GM23338 (cell line): ENCODE measurements at regions not wholly inside any gene's neighbourhood (a gene's known extent, or its start where the extent isn't known, plus 50 kb on each side); places are given as distances from the start of the nearest gene placed in this dataset.

ENCODE experiments used
- CREB1 ChIP-seq: fragments of 250-450 bp; sonication (Bioruptor Pico); IDR thresholded peaks from 2 replicates; pipeline ENCODE4 v1.5.0; 2020; ENCODE audit warnings: low read depth, mild to moderate bottlenecking, moderate library complexity
- CTCF ChIP-seq, 2 experiments: fragments of 200-600 bp in 1 of 2; sonication (generic) in 1 of 2; conservative IDR thresholded peaks; 2 replicates each; pipeline versions ENCODE4 v1.5.1 to v1.6.1; 2016 to 2017; ENCODE audit warnings: antibody characterized with exemption in 2 of 2, low read depth in 2 of 2, mild to moderate bottlenecking in 2 of 2, moderate library complexity in 1 of 2
- EZH2 ChIP-seq: fragments of 200-600 bp; sonication (generic); IDR thresholded peaks from one replicate; pipeline ENCODE4 v1.8.0; 2017; ENCODE audit warnings: antibody characterized with exemption, mild to moderate bottlenecking, low read depth; ENCODE audit not compliant: unreplicated experiment
- EZH2phosphoT487 ChIP-seq: fragments of 200-600 bp; sonication (generic); IDR thresholded peaks from one replicate; pipeline ENCODE4 v1.8.1; 2018; ENCODE audit warnings: antibody characterized with exemption; ENCODE audit not compliant: unreplicated experiment
- JUNB ChIP-seq: IDR thresholded peaks from one replicate; pipeline ENCODE4 v1.6.1; 2016; ENCODE audit warnings: antibody characterized with exemption; ENCODE audit not compliant: unreplicated experiment
- POLR2AphosphoS5 ChIP-seq: IDR thresholded peaks from 2 replicates; pipeline ENCODE4 v1.6.1; 2016; ENCODE audit warnings: antibody characterized with exemption, low read depth
- REST ChIP-seq: IDR thresholded peaks from one replicate; pipeline ENCODE4 v1.6.1; 2018; ENCODE audit warnings: antibody characterized with exemption; ENCODE audit not compliant: unreplicated experiment
- ZNF114 ChIP-seq: fragments of 250-450 bp; sonication (Bioruptor Pico); IDR thresholded peaks from 2 replicates; pipeline ENCODE4 v1.5.0; 2020; ENCODE audit warnings: mild to moderate bottlenecking, moderate library complexity

GRCh38 chr2:3065928-3066327, 311.7 kb downstream of the EIPR1 start:
- no peak for TF ChIP-seq CTCF (conservative IDR thresholded peaks at IDR 0.05; ENCODE audit: low read depth in 2 of 2)
- no peak for TF ChIP-seq JUNB
- TF ChIP-seq REST = no peak
- TF ChIP-seq EZH2 = no peak
- TF ChIP-seq CREB1 (CRISPR knock-in tag) = no peak
- TF ChIP-seq POLR2AphosphoS5 = no peak
- TF ChIP-seq ZNF114 (CRISPR knock-in tag) = no peak
- no peak for TF ChIP-seq EZH2phosphoT487
